Activated naive CD8-positive, alpha-beta T cell treated with anti-CD3 and anti-CD28 coated beads, Interleukin-2, amount 50 U/mL, for 24 hours (primary cell): ENCODE measurements at regions not wholly inside any gene's neighbourhood (a gene's known extent, or its start where the extent isn't known, plus 50 kb on each side); places are given as distances from the start of the nearest gene placed in this dataset.
"Not testable (repeated sequence)": the region's sequence is repeated elsewhere in the genome, so short reads cannot be mapped to it uniquely, and the experiment has no call there.

Source experiments
- ATAC-seq: fragments of 150-1000 bp; cut with Tn5 transposase; one replicate; pipeline ENCODE4 v1.10.0; 2021
- DNase-seq: peaks from one replicate; pipeline ENCODE4 v3.0.0; 2021
- H3K27ac Mint-ChIP-seq: one replicate; pipeline ENCODE4 v1.8.0; 2021; ENCODE audit warnings: mild to moderate bottlenecking, mixed read lengths
- H3K27me3 Mint-ChIP-seq: one replicate; pipeline ENCODE4 v1.8.0; 2021; ENCODE audit warnings: mixed read lengths
- H3K36me3 Mint-ChIP-seq: one replicate; pipeline ENCODE4 v1.8.0; 2021; ENCODE audit warnings: low read depth, mixed read lengths
- H3K4me1 Mint-ChIP-seq: one replicate; pipeline ENCODE4 v1.8.0; 2021; ENCODE audit warnings: mixed read lengths
- H3K4me3 Mint-ChIP-seq: one replicate; pipeline ENCODE4 v1.8.0; 2021; ENCODE audit warnings: mild to moderate bottlenecking, moderate library complexity, mixed read lengths
- H3K9me3 Mint-ChIP-seq: one replicate; pipeline ENCODE4 v1.8.0; 2021; ENCODE audit warnings: mixed read lengths

- ATAC-seq (no peak), DNase-seq (no peak)
- Mint-ChIP-seq H3K36me3 (no peaks in the 10 kb centered on the region), H3K27ac (no peak overlapping the region), H3K4me3 (no peak overlapping the region), H3K27me3 (no peaks in the 10 kb centered on the region), H3K9me3 (peaks cover 11% of the 10 kb centered on the region), H3K4me1 (no peaks in the 10 kb centered on the region)
These were observed 1060.4 kb downstream of the ZPLD1 start for GRCh38 chr3:103495186-103495585.

- Mint-ChIP-seq H3K27ac (no peak overlapping the region), H3K9me3 (peaks cover 11% of the 10 kb centered on the region), H3K27me3 (no peaks in the 10 kb centered on the region), H3K4me3 (no peak overlapping the region), H3K4me1 (no peaks in the 10 kb centered on the region), H3K36me3 (no peaks in the 10 kb centered on the region)
- no peak for ATAC-seq
- DNase-seq = no peak
These were observed 1064.5 kb downstream of the ZPLD1 start for GRCh38 chr3:103499132-103499900.

- Mint-ChIP-seq H3K27ac (no peak overlapping the region), H3K9me3 (peaks cover 13% of the 10 kb centered on the region), H3K4me1 (no peaks in the 10 kb centered on the region), H3K4me3 (no peak overlapping the region), H3K27me3 (no peaks in the 10 kb centered on the region), H3K36me3 (no peaks in the 10 kb centered on the region)
- DNase-seq (no peak), ATAC-seq (no peak)
These were observed 1065.2 kb downstream of the ZPLD1 start for GRCh38 chr3:103499967-103500366.

GRCh38 chr3:103510760-103511159 is 1075.9 kb downstream of the ZPLD1 start:
- peaks cover 20% of the 10 kb centered on the region for H3K9me3 Mint-ChIP-seq
- H3K36me3 Mint-ChIP-seq = no peaks in the 10 kb centered on the region
- ATAC-seq (no peak), DNase-seq (no peak)
- H3K27me3 Mint-ChIP-seq = no peaks in the 10 kb centered on the region
- H3K27ac Mint-ChIP-seq = no peak overlapping the region
- H3K4me3 Mint-ChIP-seq = no peak overlapping the region
- no peaks in the 10 kb centered on the region for H3K4me1 Mint-ChIP-seq

- Mint-ChIP-seq H3K27me3 (no peaks in the 10 kb centered on the region), H3K9me3 (peaks cover 11% of the 10 kb centered on the region), H3K4me3 (no peak overlapping the region), H3K36me3 (no peaks in the 10 kb centered on the region), H3K27ac (no peak overlapping the region), H3K4me1 (no peaks in the 10 kb centered on the region)
- DNase-seq = no peak
- no peak for ATAC-seq
These were observed 1077.1 kb downstream of the ZPLD1 start for GRCh38 chr3:103511891-103512290.

- DNase-seq = no peak
- ATAC-seq = no peak
- H3K27ac Mint-ChIP-seq = no peak overlapping the region
- H3K9me3 Mint-ChIP-seq = peaks cover 13% of the 10 kb centered on the region
- no peak overlapping the region for H3K4me3 Mint-ChIP-seq
- no peaks in the 10 kb centered on the region for H3K36me3 Mint-ChIP-seq
- H3K4me1 Mint-ChIP-seq = no peaks in the 10 kb centered on the region
- no peaks in the 10 kb centered on the region for H3K27me3 Mint-ChIP-seq
These were observed 1077.8 kb downstream of the ZPLD1 start for GRCh38 chr3:103512595-103512994.

- Mint-ChIP-seq H3K27ac (no peak overlapping the region), H3K36me3 (no peaks in the 10 kb centered on the region), H3K4me1 (no peaks in the 10 kb centered on the region), H3K4me3 (no peak overlapping the region), H3K9me3 (peaks cover 16% of the 10 kb centered on the region), H3K27me3 (no peaks in the 10 kb centered on the region)
- ATAC-seq (no peak), DNase-seq (no peak)
These were observed 1078.2 kb downstream of the ZPLD1 start for GRCh38 chr3:103513003-103513402.

- Mint-ChIP-seq H3K36me3 (no peaks in the 10 kb centered on the region), H3K27ac (no peak overlapping the region), H3K9me3 (peaks cover 16% of the 10 kb centered on the region), H3K4me1 (no peaks in the 10 kb centered on the region), H3K27me3 (no peaks in the 10 kb centered on the region), H3K4me3 (no peak overlapping the region)
- no peak for DNase-seq
- ATAC-seq = no peak
These were observed 1080.3 kb downstream of the ZPLD1 start for GRCh38 chr3:103515116-103515515.

GRCh38 chr3:103516950-103517349 is 1082.1 kb downstream of the ZPLD1 start:
- H3K4me3 Mint-ChIP-seq = no peak overlapping the region
- no peak for DNase-seq
- H3K27ac Mint-ChIP-seq = no peak overlapping the region
- H3K36me3 Mint-ChIP-seq = no peaks in the 10 kb centered on the region
- no peaks in the 10 kb centered on the region for H3K4me1 Mint-ChIP-seq
- no peak for ATAC-seq
- H3K9me3 Mint-ChIP-seq = peaks cover 19% of the 10 kb centered on the region
- H3K27me3 Mint-ChIP-seq = no peaks in the 10 kb centered on the region

GRCh38 chr3:103531327-103531726 is 1096.5 kb downstream of the ZPLD1 start:
- not testable (repeated sequence) for H3K9me3 Mint-ChIP-seq, H3K36me3 Mint-ChIP-seq, ATAC-seq, H3K4me3 Mint-ChIP-seq, H3K4me1 Mint-ChIP-seq, H3K27ac Mint-ChIP-seq, H3K27me3 Mint-ChIP-seq, DNase-seq

GRCh38 chr3:103532986-103533385 is 1098.2 kb downstream of the ZPLD1 start:
- ATAC-seq = no peak
- Mint-ChIP-seq H3K27ac (no peak overlapping the region), H3K4me1 (no peaks in the 10 kb centered on the region), H3K4me3 (no peak overlapping the region), H3K36me3 (no peaks in the 10 kb centered on the region), H3K9me3 (peaks cover 3% of the 10 kb centered on the region), H3K27me3 (no peaks in the 10 kb centered on the region)
- DNase-seq = no peak

- DNase-seq (no peak), ATAC-seq (no peak)
- H3K9me3 Mint-ChIP-seq = peaks cover 17% of the 10 kb centered on the region
- no peaks in the 10 kb centered on the region for H3K36me3 Mint-ChIP-seq
- H3K27ac Mint-ChIP-seq = no peak overlapping the region
- no peaks in the 10 kb centered on the region for H3K27me3 Mint-ChIP-seq
- no peak overlapping the region for H3K4me3 Mint-ChIP-seq
- no peaks in the 10 kb centered on the region for H3K4me1 Mint-ChIP-seq
These were observed 1119.6 kb downstream of the ZPLD1 start for GRCh38 chr3:103554451-103554850.

- H3K36me3 Mint-ChIP-seq, DNase-seq, H3K4me3 Mint-ChIP-seq, H3K4me1 Mint-ChIP-seq, ATAC-seq, H3K27me3 Mint-ChIP-seq, H3K27ac Mint-ChIP-seq: not testable (repeated sequence)
- H3K9me3 Mint-ChIP-seq = peaks cover 10% of the 10 kb centered on the region
These were observed 1129.3 kb downstream of the ZPLD1 start for GRCh38 chr3:103564116-103564515.

GRCh38 chr3:103585809-103586208 is 1151.0 kb downstream of the ZPLD1 start:
- H3K4me3 Mint-ChIP-seq = no peak overlapping the region
- H3K36me3 Mint-ChIP-seq = no peaks in the 10 kb centered on the region
- H3K27me3 Mint-ChIP-seq = no peaks in the 10 kb centered on the region
- ATAC-seq = no peak
- no peak overlapping the region for H3K27ac Mint-ChIP-seq
- H3K4me1 Mint-ChIP-seq = no peaks in the 10 kb centered on the region
- H3K9me3 Mint-ChIP-seq = peaks cover 4% of the 10 kb centered on the region
- DNase-seq = no peak

GRCh38 chr3:103589770-103590169 is 1155.0 kb downstream of the ZPLD1 start:
- ATAC-seq = no peak
- Mint-ChIP-seq H3K9me3 (no peaks in the 10 kb centered on the region), H3K27ac (no peak overlapping the region), H3K36me3 (no peaks in the 10 kb centered on the region), H3K4me3 (no peak overlapping the region), H3K27me3 (no peaks in the 10 kb centered on the region), H3K4me1 (no peaks in the 10 kb centered on the region)
- no peak for DNase-seq

- DNase-seq = no peak
- H3K27ac Mint-ChIP-seq = no peak overlapping the region
- peaks cover 2% of the 10 kb centered on the region for H3K27me3 Mint-ChIP-seq
- no peaks in the 10 kb centered on the region for H3K9me3 Mint-ChIP-seq
- ATAC-seq = no peak
- no peaks in the 10 kb centered on the region for H3K4me1 Mint-ChIP-seq
- H3K36me3 Mint-ChIP-seq = no peaks in the 10 kb centered on the region
- H3K4me3 Mint-ChIP-seq = no peak overlapping the region
These were observed 1166.0 kb downstream of the ZPLD1 start for GRCh38 chr3:103600844-103601243.
